ENCODE measurements at regions not wholly inside any gene's neighbourhood (a gene's known extent, or its start where the extent isn't known, plus 50 kb on each side); places are given as distances from the start of the nearest gene placed in this dataset.
"Not testable (repeated sequence)": the region's sequence is repeated elsewhere in the genome, so short reads cannot be mapped to it uniquely, and the experiment has no call there.

- DNase-seq (ENCODE audit: extremely low read depth in 1 of 2, low read depth in 1 of 2) = no peak
These were observed 114.1 kb upstream of the PWP1 start for GRCh38 chr12:107571492-107571891.

- no peak for DNase-seq (ENCODE audit: extremely low read depth in 1 of 2, low read depth in 1 of 2)
These were observed 110.9 kb upstream of the PWP1 start for GRCh38 chr12:107574691-107575090.

- no peak for DNase-seq (ENCODE audit: extremely low read depth in 1 of 2, low read depth in 1 of 2)
These were observed 104.6 kb upstream of the PWP1 start for GRCh38 chr12:107580750-107581618.

DNA sequence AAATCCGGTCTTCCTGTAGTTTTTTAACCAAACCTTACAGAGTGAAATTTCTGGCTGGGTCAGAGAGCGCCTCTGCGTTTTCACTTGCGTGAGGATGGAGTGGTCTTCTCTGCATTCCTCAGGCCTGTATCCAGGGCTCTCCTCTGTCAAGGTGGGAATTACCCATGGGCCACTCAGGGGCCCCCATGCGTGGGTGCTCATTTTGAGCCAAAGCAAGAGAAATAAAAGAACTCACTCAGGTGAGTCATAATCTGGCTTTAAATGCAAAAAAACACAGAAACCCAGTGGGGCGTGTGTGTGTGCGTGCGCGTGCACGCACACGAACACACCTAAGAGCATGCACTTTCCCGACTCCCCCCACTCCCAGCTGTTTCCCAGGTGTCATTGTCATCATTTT lies 104.0 kb upstream of the PWP1 start:
- no peak for DNase-seq (ENCODE audit: extremely low read depth in 1 of 2, low read depth in 1 of 2)

DNA sequence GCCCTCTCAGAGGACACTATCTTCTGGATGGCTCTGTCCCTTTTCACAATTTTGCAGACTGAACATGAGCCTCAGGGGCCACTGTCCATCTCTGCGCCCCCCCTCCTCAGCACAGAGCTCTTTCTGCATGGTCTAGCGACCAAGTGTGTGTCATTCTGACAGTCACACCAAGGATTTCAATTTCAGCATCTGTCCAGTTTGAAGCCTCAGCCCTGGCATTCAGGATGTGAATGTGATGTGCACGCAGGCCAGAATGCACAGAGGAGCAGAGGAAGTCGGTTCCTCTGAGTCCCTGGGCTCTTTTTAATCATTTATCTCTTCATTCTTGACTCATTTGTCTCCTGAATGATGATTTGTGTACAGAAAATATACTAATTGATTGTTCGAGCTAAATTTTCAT lies 102.0 kb upstream of the PWP1 start:
- DNase-seq (ENCODE audit: extremely low read depth in 1 of 2, low read depth in 1 of 2) = no peak

- no peak for DNase-seq (ENCODE audit: extremely low read depth in 1 of 2, low read depth in 1 of 2)
These were observed 101.0 kb upstream of the PWP1 start for GRCh38 chr12:107584563-107584962.

GRCh38 chr12:107586256-107586970 lies 99.2 kb upstream of the PWP1 start:
- DNase-seq (ENCODE audit: extremely low read depth in 1 of 2, low read depth in 1 of 2) = no peak

GRCh38 chr12:107590413-107590812 lies 95.2 kb upstream of the PWP1 start:
- DNase-seq (ENCODE audit: extremely low read depth in 1 of 2, low read depth in 1 of 2) = no peak

DNA sequence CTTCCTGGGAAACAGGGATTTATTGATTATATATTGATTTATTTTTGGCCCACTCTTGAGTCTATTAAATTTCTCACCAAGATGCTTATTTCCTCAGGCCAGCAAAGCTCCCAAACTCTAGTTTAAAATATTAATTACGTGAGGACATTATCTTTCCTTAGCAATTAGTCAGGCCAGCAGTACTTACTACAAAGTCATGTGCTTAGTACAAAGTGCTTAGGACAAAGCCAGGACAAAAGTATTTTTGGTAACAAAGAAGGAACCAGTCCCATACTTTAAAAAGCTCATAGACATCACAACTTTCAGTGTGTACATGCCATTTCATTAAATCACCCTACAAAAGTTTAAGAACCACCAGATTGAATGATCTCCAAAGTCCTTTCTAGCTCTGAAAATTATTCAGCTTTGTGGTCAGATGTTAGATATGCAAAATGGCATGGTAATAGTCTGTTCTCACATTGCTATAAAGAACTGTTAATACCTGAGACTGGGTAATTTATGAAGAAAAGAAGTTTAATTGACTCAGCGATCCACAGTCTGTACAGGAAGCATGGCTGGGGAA lies 94.7 kb upstream of the PWP1 start:
- DNase-seq (ENCODE audit: extremely low read depth in 1 of 2, low read depth in 1 of 2) = no peak

DNA sequence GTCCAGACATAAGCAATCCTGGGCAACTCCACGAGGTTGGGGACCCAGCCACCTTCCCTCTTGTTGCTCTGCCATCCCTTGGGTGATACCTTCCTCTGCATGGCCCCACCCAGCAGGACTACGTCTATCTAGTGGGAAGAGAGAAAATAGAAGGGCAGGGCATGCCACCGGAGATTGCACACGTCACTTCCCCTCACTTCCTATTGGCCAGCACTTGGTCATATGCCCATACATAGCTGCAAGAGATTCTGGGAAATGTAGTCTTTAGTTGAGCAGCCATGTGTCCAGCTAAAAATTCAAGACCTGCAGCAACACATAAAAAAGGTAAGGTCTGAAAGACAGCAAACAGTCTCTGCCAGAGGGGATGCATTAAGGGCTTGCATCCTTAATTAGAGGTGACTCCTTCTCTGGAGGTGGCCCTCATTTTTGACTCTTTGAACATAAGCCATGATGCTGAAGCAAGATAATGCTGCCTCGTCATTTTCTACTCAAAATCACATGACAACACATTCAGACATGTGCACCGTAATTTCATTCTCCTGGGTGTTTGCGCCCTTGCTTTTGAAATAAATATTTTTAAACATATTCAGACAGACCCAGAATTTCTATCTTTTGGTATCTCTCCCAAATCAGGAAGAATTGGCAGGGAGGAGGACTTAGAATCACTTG lies 91.8 kb upstream of the PWP1 start:
- DNase-seq (ENCODE audit: extremely low read depth in 1 of 2, low read depth in 1 of 2) = no peak

- no peak for DNase-seq (ENCODE audit: extremely low read depth in 1 of 2, low read depth in 1 of 2)
These were observed 90.6 kb upstream of the PWP1 start for GRCh38 chr12:107594995-107595394.

DNA sequence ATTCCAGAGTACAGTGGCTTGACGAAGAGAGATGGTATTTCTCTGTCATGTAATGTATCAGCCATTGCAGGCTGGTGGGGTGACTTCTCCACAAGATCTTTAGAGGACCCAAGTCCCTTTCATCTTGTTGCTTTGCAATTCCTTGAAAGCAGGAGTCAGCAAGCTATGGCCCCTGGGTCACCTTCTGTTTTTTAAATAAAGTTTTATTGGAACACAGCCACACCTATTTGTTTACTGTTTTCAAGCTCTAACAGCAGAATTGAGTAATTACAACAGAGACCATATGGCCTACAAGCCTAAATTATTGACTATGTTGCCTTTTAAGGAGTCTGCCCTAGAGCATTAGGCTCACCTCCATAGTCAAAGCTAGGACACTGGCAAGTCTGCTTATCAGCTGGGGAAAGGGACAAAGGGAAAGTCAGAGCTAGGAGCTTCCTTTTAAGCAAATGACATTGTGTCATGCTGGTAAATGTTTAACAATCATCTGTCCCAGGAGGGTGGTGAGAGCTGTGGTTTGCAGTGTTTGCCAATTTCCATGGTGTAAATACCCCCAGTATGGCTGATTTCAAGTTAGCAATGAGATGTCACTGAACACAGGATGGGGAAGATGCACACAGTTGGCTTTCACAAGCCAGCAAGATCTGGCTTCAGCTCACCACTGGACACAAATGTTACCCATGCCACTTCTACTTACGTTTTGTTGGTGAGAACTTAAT lies 87.7 kb upstream of the PWP1 start:
- no peak for DNase-seq (ENCODE audit: extremely low read depth in 1 of 2, low read depth in 1 of 2)

- DNase-seq (ENCODE audit: extremely low read depth in 1 of 2, low read depth in 1 of 2) = no peak
These were observed 86.7 kb upstream of the PWP1 start for GRCh38 chr12:107598906-107599305.

- DNase-seq (ENCODE audit: extremely low read depth in 1 of 2, low read depth in 1 of 2) = no peak
These were observed 84.9 kb upstream of the PWP1 start for GRCh38 chr12:107600581-107601144.

DNA sequence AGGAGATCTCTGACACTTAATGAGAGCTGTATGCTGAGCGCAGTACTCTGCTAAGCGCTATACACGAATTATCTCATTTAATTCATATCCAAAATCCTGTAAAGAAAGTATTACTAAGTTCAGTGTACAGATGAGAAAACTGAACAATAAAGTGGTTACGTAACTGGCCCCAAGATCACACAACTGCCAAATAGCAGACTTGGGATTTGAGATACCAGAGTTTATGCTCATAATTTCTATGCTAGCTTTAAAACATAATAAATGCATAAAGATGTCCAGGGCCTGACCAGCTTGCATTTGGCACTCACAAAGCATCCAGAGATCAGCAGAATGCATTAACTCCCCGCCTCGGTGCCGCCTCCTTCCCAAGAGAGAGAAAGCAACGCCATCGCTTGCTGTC lies 83.2 kb upstream of the PWP1 start:
- DNase-seq (ENCODE audit: extremely low read depth in 1 of 2, low read depth in 1 of 2) = no peak

GRCh38 chr12:107605293-107605692 lies 80.3 kb upstream of the PWP1 start:
- no peak for DNase-seq (ENCODE audit: extremely low read depth in 1 of 2, low read depth in 1 of 2)

DNA sequence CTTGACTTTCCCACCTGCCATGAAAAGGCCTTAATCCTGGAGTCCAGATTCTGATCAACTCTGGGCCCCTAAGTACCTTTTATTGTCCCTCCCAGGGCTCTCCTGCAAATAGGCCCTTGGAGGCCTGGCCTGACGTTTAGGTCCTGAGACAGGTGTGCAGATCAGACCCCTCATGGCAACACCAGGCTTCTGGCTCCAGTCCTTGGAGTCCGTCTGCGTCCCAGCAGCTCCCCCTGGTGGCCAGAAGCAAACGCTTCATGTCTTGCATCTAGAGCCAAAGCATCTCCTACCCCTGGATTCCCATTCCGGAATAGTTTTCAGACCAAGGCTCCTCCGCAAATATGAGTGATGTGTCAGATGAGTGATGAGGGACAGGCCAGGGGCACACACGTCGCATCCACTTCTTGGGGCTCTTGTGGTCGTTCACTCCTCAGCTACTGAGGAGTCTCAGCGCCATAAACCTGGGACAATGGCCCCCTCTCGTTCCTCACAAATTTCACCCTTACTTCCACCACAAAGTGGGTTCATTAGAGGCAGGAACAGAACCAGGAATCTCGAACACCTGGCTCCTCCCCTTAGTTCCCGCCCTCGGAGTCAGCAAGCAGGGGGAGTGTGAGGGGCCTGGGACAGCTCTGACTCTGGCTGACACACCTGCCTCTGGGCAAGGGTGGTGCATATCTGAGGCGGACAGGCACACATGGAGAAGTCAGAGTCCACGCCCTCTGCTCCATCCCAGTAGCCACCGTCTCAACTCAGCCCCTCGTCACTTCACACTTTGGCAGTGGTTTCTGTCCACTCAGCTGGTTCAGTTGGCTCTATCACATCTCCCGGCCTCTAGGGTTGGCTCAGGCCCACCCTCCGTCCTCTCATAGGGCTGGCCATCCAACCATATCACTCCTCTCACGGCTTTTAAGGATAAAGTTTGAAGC lies 77.9 kb upstream of the PWP1 start:
- peak; percentile 57 to 70 for DNase-seq (ENCODE audit: extremely low read depth in 1 of 2, low read depth in 1 of 2)

- not testable (repeated sequence) for DNase-seq (ENCODE audit: extremely low read depth in 1 of 2, low read depth in 1 of 2)
These were observed 76.8 kb upstream of the PWP1 start for GRCh38 chr12:107608779-107609178.

All from activated CD8-positive, alpha-beta memory T cell treated with anti-CD3 and anti-CD28 coated beads for 1 hour (primary cell).